CD14-positive monocyte (primary cell): ENCODE measurements at regions not wholly inside any gene's neighbourhood (a gene's known extent, or its start where the extent isn't known, plus 50 kb on each side); places are given as distances from the start of the nearest gene placed in this dataset.

Source experiments
- DNase-seq, 3 donors: peaks; one replicate each; pipeline ENCODE4 v3.0.0-alpha.2; 2011 to 2022
- H2AFZ ChIP-seq: 2 replicates; pipeline ENCODE4 v1.6.0; 2012; ENCODE audit warnings: mild to moderate bottlenecking, low read depth, low read length, inconsistent platforms; ENCODE audit not compliant: insufficient read depth, poor library complexity, severe bottlenecking
- H3K27ac ChIP-seq, 2 donors: 1 replicate in 1 of 2; 2 replicates in 1 of 2; pipeline ENCODE4 v1.5.1; 2012 to 2013; ENCODE audit warnings: low read length in 2 of 2, control low read depth in 1 of 2, inconsistent platforms in 1 of 2, low read depth in 1 of 2, mild to moderate bottlenecking in 1 of 2
- H3K27me3 ChIP-seq, 2 donors: one replicate each; pipeline versions ENCODE4 v1.6.0 to v1.6.1; 2011 to 2013; ENCODE audit warnings: low read length in 2 of 2; ENCODE audit not compliant: control insufficient read depth in 2 of 2, insufficient read depth in 2 of 2
- H3K36me3 ChIP-seq, 2 donors: replicated peaks in 1 of 2; 1 replicate in 1 of 2; 2 replicates in 1 of 2; pipeline versions ENCODE4 v1.5.1 to v1.6.1; 2012 to 2013; ENCODE audit warnings: low read length in 2 of 2, control low read depth in 1 of 2, inconsistent platforms in 1 of 2, mild to moderate bottlenecking in 1 of 2; ENCODE audit not compliant: insufficient read depth in 2 of 2, control insufficient read depth in 1 of 2
- H3K4me1 ChIP-seq, 2 donors: 1 replicate in 1 of 2; 2 replicates in 1 of 2; pipeline versions ENCODE4 v1.5.1 to v1.6.1; 2012 to 2013; ENCODE audit warnings: low read length in 2 of 2, control low read depth in 1 of 2, inconsistent platforms in 1 of 2, mild to moderate bottlenecking in 1 of 2, moderate library complexity in 1 of 2; ENCODE audit not compliant: insufficient read depth in 2 of 2, control insufficient read depth in 1 of 2
- H3K4me2 ChIP-seq: replicated peaks from 2 replicates; pipeline ENCODE3; 2012; ENCODE audit warnings: low read length, moderate library complexity, mild to moderate bottlenecking; ENCODE audit not compliant: poor library complexity, severe bottlenecking; ENCODE audit errors: extremely low read depth
- H3K4me3 ChIP-seq, 3 experiments: fragments of 200-600 bp in 1 of 3; sonication (generic) in 1 of 3; replicated peaks in 1 of 3; 1 replicate in 2 of 3; 2 replicates in 1 of 3; pipeline ENCODE4 v1.5.1; 2011 to 2013; ENCODE audit warnings: low read length in 3 of 3, mild to moderate bottlenecking in 3 of 3, control low read depth in 2 of 3, low read depth in 2 of 3, inconsistent platforms in 1 of 3, moderate library complexity in 1 of 3
- H3K79me2 ChIP-seq: 2 replicates; pipeline ENCODE4 v1.6.0; 2012; ENCODE audit warnings: mild to moderate bottlenecking, control low read depth, inconsistent platforms, low read length, moderate library complexity; ENCODE audit not compliant: insufficient read depth
- H3K9ac ChIP-seq: 2 replicates; pipeline ENCODE4 v1.6.0; 2017; ENCODE audit warnings: low read length, mild to moderate bottlenecking; ENCODE audit not compliant: insufficient read depth, poor library complexity, severe bottlenecking
- H3K9me3 ChIP-seq, 2 donors: replicated peaks in 1 of 2; 1 replicate in 1 of 2; 2 replicates in 1 of 2; pipeline versions ENCODE4 v1.5.1 to v1.6.1; 2012 to 2013; ENCODE audit warnings: low read length in 2 of 2, control low read depth in 1 of 2; ENCODE audit not compliant: control insufficient read depth in 1 of 2, insufficient read depth in 1 of 2
- H4K20me1 ChIP-seq: 2 replicates; pipeline ENCODE4 v1.6.0; 2012; ENCODE audit warnings: mild to moderate bottlenecking, low read length, control low read depth, moderate library complexity; ENCODE audit not compliant: insufficient read depth
- H3K27ac Mint-ChIP-seq, 7 donors: one replicate each; pipeline ENCODE4 v1.8.0; 2020; ENCODE audit warnings: mild to moderate bottlenecking in 7 of 7, mixed read lengths in 7 of 7, moderate library complexity in 6 of 7, inconsistent platforms in 2 of 7
- H3K27me3 Mint-ChIP-seq, 3 donors: one replicate each; pipeline ENCODE4 v1.8.0; 2021 to 2022; ENCODE audit warnings: low read depth in 3 of 3, mild to moderate bottlenecking in 3 of 3, mixed read lengths in 3 of 3, moderate library complexity in 3 of 3, inconsistent platforms in 1 of 3
- H3K36me3 Mint-ChIP-seq, 2 donors: one replicate each; pipeline ENCODE4 v1.8.0; 2020; ENCODE audit warnings: mixed read lengths in 2 of 2, inconsistent platforms in 1 of 2, mild to moderate bottlenecking in 1 of 2
- H3K4me1 Mint-ChIP-seq: one replicate; pipeline ENCODE4 v1.8.0; 2020; ENCODE audit warnings: mild to moderate bottlenecking, mixed read lengths
- H3K4me3 Mint-ChIP-seq, 2 donors: one replicate each; pipeline ENCODE4 v1.8.0; 2020; ENCODE audit warnings: mild to moderate bottlenecking in 2 of 2, mixed read lengths in 2 of 2, moderate library complexity in 1 of 2
- H3K9me3 Mint-ChIP-seq, 7 donors: one replicate each; pipeline ENCODE4 v1.8.0; 2020 to 2022; ENCODE audit warnings: mixed read lengths in 7 of 7, mild to moderate bottlenecking in 6 of 7, moderate library complexity in 6 of 7, inconsistent platforms in 2 of 7
- CTCF ChIP-seq: fragments of 200-600 bp; IDR thresholded peaks from one replicate; pipeline ENCODE4 v1.8.0; 2022; ENCODE audit warnings: antibody characterized with exemption, mild to moderate bottlenecking
- WGBS: methylation state at CpG from one replicate; pipeline ENCODE4 v1.1.5; 2013; ENCODE audit warnings: missing lambda C conversion rate; ENCODE audit not compliant: insufficient coverage; 5-methylcytosine and 5-hydroxymethylcytosine counted together
- intact Hi-C, 2 donors: fragments of 100-400 bp; cut with micrococcal nuclease; formaldehyde crosslinking; loops; one replicate each; pipeline versions ENCODE4 v1.15.0 to v1.15.1; 2023

GRCh38 chr1:86645851-86646250, 58.5 kb upstream of the SH3GLB1 start:
- Mint-ChIP-seq H3K27ac (no peak overlapping the region), H3K4me3 (no peak overlapping the region), H3K27me3 (no peaks in the 10 kb centered on the region), H3K9me3 (peaks cover 0 to 7% (median 0%) of the 10 kb centered on the region in 7 donors), H3K36me3 (no peaks in the 10 kb centered on the region), H3K4me1 (peaks cover 6% of the 10 kb centered on the region)
- no peak overlapping the region for H2AFZ ChIP-seq
- H3K9me3 ChIP-seq, result no peaks in the 10 kb centered on the region
- no peak overlapping the region for H3K4me3 ChIP-seq
- no CpG with 5 or more reads among the region's 3 CpGs for WGBS
- no peak overlapping the region for H3K4me2 ChIP-seq
- no peaks in the 10 kb centered on the region for H3K36me3 ChIP-seq
- TF ChIP-seq CTCF, result no peak
- no peaks in the 10 kb centered on the region for H3K27me3 ChIP-seq
- DNase-seq, result no peak
- H3K4me1 ChIP-seq, result no peaks in the 10 kb centered on the region
- H3K27ac ChIP-seq, result no peak overlapping the region
- H4K20me1 ChIP-seq, result no peaks in the 10 kb centered on the region
- H3K9ac ChIP-seq, result no peak overlapping the region
- intact Hi-C loops, result no loop called here
- no peaks in the 10 kb centered on the region for H3K79me2 ChIP-seq

- H3K27ac ChIP-seq, result no peak overlapping the region
- no peak overlapping the region for H2AFZ ChIP-seq
- no peaks in the 10 kb centered on the region for H3K4me1 ChIP-seq
- Mint-ChIP-seq H3K4me1 (peaks cover 6% of the 10 kb centered on the region), H3K36me3 (no peaks in the 10 kb centered on the region), H3K27me3 (no peaks in the 10 kb centered on the region), H3K9me3 (peaks cover 0 to 7% (median 0%) of the 10 kb centered on the region in 7 donors), H3K4me3 (peak overlapping the region in 1 of 2 donors; percentile 17), H3K27ac (no peak overlapping the region)
- H3K4me2 ChIP-seq, result no peak overlapping the region
- TF ChIP-seq CTCF, result no peak
- no peaks in the 10 kb centered on the region for H3K27me3 ChIP-seq
- no peaks in the 10 kb centered on the region for H3K79me2 ChIP-seq
- H4K20me1 ChIP-seq, result no peaks in the 10 kb centered on the region
- H3K9ac ChIP-seq, result no peak overlapping the region
- no peaks in the 10 kb centered on the region for H3K36me3 ChIP-seq
- no peak for DNase-seq
- no peaks in the 10 kb centered on the region for H3K9me3 ChIP-seq
- intact Hi-C loops, result no loop called here
- H3K4me3 ChIP-seq, result no peak overlapping the region
- WGBS, result no CpG with 5 or more reads among the region's 3 CpGs
Observed at GRCh38 chr1:86646256-86646655, 58.1 kb upstream of the SH3GLB1 start.
